ENCODE measurements at regions not wholly inside any gene's neighbourhood (a gene's known extent, or its start where the extent isn't known, plus 50 kb on each side); places are given as distances from the start of the nearest gene placed in this dataset.

DNA sequence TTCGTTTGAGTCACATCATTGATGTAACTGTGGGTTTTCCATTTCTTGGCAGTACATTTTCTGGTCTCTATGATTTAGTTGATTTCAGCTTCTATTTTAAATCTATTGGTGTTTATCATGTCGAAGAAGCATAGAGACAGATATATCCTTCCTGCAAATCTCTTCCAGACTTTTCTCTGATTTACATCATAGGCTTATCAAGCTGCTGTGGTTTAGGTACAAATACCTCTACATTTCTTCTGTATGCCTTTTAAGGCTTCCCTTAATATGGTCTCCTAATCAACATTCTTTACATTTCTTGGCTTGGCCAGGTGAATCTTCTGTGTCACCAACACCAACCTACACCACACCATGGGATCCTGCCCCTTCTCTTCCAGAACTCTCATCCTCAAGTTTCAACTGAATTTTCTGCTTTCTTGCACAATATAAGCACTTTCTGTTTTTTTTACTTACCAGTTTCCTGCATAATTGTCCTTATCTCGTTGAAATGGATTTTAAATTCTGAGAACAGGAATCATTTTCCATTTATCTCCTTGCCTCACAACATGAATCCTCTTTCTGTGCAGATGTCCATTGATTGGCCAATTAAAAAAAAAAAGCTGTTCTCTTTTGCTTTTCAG is 626.9 kb downstream of the ANKRD50 start:
- Histone ChIP-seq H3K36me3 (ENCODE audit: insufficient read depth) (no peaks in the 10 kb centered on the region), H4K20me1 (ENCODE audit: insufficient read depth) (no peaks in the 10 kb centered on the region)
- TF ChIP-seq, protein P1, sequence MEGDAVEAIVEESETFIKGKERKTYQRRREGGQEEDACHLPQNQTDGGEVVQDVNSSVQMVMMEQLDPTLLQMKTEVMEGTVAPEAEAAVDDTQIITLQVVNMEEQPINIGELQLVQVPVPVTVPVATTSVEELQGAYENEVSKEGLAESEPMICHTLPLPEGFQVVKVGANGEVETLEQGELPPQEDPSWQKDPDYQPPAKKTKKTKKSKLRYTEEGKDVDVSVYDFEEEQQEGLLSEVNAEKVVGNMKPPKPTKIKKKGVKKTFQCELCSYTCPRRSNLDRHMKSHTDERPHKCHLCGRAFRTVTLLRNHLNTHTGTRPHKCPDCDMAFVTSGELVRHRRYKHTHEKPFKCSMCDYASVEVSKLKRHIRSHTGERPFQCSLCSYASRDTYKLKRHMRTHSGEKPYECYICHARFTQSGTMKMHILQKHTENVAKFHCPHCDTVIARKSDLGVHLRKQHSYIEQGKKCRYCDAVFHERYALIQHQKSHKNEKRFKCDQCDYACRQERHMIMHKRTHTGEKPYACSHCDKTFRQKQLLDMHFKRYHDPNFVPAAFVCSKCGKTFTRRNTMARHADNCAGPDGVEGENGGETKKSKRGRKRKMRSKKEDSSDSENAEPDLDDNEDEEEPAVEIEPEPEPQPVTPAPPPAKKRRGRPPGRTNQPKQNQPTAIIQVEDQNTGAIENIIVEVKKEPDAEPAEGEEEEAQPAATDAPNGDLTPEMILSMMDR (conservative IDR thresholded peaks at IDR 0.05; ENCODE audit: low read depth, low read length): no peak

DNA sequence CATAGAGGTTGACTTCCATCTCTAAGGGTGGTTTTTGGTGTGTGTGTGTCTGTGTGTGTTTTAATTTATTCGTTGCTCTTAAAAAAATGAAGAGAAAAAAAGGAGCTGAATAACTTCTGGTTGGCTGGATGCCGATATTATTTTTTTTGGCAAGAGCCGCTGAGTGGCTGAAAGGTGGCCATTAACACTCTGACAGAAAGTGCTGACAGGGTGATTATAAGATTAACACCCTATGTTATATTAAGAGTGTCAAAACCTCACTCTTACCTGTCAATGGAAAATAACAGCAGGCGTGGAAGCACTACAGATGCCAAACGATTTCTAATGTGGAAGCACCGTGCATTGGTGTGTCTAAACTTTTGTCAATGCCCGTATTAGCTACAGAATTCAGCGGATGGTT is 622.5 kb downstream of the ANKRD50 start:
- Histone ChIP-seq H3K36me3 (ENCODE audit: insufficient read depth) (no peaks in the 10 kb centered on the region), H3K27ac (no peak overlapping the region), H3K4me2 (no peak overlapping the region), H3K4me1 (ENCODE audit: low read depth, poor library complexity, severe bottlenecking) (no peaks in the 10 kb centered on the region), H3K4me3 (IDR thresholded peaks at IDR 0.05; ENCODE audit: insufficient read depth, low read depth, low read length) (no peak overlapping the region), H3K27me3 (ENCODE audit: insufficient read depth, low read depth) (no peaks in the 10 kb centered on the region), H3K9ac (no peak overlapping the region), H3K79me2 (ENCODE audit: insufficient read depth, low read depth) (no peaks in the 10 kb centered on the region), H2AFZ (ENCODE audit: low read depth) (no peak overlapping the region), H4K20me1 (ENCODE audit: insufficient read depth) (no peaks in the 10 kb centered on the region)
- TF ChIP-seq, protein P1 (conservative IDR thresholded peaks at IDR 0.05; ENCODE audit: low read depth, low read length): no peak

More for the DNA sequence above, 626.9 kb downstream of the ANKRD50 start:
- Histone ChIP-seq H3K9ac (no peak overlapping the region), H3K4me3 (IDR thresholded peaks at IDR 0.05; ENCODE audit: insufficient read depth, low read depth, low read length) (no peak overlapping the region), H3K4me1 (ENCODE audit: low read depth, poor library complexity, severe bottlenecking) (no peaks in the 10 kb centered on the region), H3K27me3 (ENCODE audit: insufficient read depth, low read depth) (no peaks in the 10 kb centered on the region), H2AFZ (ENCODE audit: low read depth) (no peak overlapping the region), H3K4me2 (no peak overlapping the region), H3K27ac (no peak overlapping the region), H3K79me2 (ENCODE audit: insufficient read depth, low read depth) (no peaks in the 10 kb centered on the region)

DNA sequence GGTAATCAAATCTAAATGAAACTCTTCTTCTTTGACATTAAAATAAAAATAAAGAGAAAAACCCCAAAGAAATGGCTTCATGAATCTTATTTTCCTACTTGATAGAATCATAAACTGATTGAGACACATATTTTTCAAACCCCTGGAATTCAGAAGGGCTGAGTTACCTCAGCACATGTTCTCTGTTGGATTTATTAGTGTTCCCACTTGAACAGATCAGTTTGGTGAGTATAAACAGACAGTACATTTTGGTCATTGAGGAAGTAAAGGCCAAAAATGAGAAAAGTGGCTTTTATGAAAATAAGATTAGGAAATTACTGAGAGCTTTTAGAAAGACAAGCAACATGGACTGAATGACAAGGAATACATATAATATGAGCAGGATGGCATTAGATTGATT is 620.4 kb downstream of the ANKRD50 start:
- Histone ChIP-seq H3K27me3 (ENCODE audit: insufficient read depth, low read depth) (no peaks in the 10 kb centered on the region), H3K4me3 (IDR thresholded peaks at IDR 0.05; ENCODE audit: insufficient read depth, low read depth, low read length) (no peak overlapping the region), H4K20me1 (ENCODE audit: insufficient read depth) (no peaks in the 10 kb centered on the region), H3K4me1 (ENCODE audit: low read depth, poor library complexity, severe bottlenecking) (no peaks in the 10 kb centered on the region), H3K27ac (no peak overlapping the region), H3K36me3 (ENCODE audit: insufficient read depth) (no peaks in the 10 kb centered on the region), H3K4me2 (no peak overlapping the region), H2AFZ (ENCODE audit: low read depth) (no peak overlapping the region), H3K79me2 (ENCODE audit: insufficient read depth, low read depth) (no peaks in the 10 kb centered on the region), H3K9ac (no peak overlapping the region)
- TF ChIP-seq, protein P1 (conservative IDR thresholded peaks at IDR 0.05; ENCODE audit: low read depth, low read length): no peak

DNA sequence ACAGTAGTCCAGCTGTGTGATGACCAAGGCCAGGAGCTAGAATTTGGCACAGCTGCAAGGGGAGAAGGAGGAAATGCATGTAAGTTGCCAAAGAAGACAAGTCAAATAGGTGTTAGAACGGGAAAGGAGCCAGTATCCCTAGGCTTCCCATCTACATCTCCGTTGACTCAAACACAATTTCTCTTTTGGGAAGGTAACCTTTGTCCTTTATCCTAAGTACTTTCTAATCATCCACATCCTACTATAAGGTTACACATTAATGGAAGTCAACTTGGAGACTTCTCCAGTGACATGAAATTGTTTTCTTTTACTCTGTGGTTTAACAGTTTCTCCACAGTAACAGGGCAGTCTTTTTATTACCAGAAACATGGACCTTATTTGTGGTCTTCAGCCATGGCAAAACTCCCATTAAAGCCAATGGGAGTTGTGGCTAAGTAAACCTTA is 620.0 kb downstream of the ANKRD50 start:
- no peak overlapping the region for H3K27ac ChIP-seq
- H3K27me3 ChIP-seq (ENCODE audit: insufficient read depth, low read depth): no peaks in the 10 kb centered on the region
- no peak overlapping the region for H3K9ac ChIP-seq
- no peaks in the 10 kb centered on the region for H3K4me1 ChIP-seq (ENCODE audit: low read depth, poor library complexity, severe bottlenecking)
- H3K4me2 ChIP-seq: no peak overlapping the region
- H3K36me3 ChIP-seq (ENCODE audit: insufficient read depth): no peaks in the 10 kb centered on the region
- no peak overlapping the region for H3K4me3 ChIP-seq (IDR thresholded peaks at IDR 0.05; ENCODE audit: insufficient read depth, low read depth, low read length)
- no peaks in the 10 kb centered on the region for H4K20me1 ChIP-seq (ENCODE audit: insufficient read depth)
- TF ChIP-seq, protein P1 (conservative IDR thresholded peaks at IDR 0.05; ENCODE audit: low read depth, low read length): no peak
- no peaks in the 10 kb centered on the region for H3K79me2 ChIP-seq (ENCODE audit: insufficient read depth, low read depth)
- no peak overlapping the region for H2AFZ ChIP-seq (ENCODE audit: low read depth)

Data from KMS-11 (cell line).